Right lung (tissue), 2 donors: ENCODE measurements at regions not wholly inside any gene's neighbourhood (a gene's known extent, or its start where the extent isn't known, plus 50 kb on each side); places are given as distances from the start of the nearest gene placed in this dataset.
"Not testable (repeated sequence)": the region's sequence is repeated elsewhere in the genome, so short reads cannot be mapped to it uniquely, and the experiment has no call there.

Experiments used
- DNase-seq, 2 donors: peaks; one replicate each; pipeline ENCODE4 v3.0.0-alpha.2; 2013

DNA sequence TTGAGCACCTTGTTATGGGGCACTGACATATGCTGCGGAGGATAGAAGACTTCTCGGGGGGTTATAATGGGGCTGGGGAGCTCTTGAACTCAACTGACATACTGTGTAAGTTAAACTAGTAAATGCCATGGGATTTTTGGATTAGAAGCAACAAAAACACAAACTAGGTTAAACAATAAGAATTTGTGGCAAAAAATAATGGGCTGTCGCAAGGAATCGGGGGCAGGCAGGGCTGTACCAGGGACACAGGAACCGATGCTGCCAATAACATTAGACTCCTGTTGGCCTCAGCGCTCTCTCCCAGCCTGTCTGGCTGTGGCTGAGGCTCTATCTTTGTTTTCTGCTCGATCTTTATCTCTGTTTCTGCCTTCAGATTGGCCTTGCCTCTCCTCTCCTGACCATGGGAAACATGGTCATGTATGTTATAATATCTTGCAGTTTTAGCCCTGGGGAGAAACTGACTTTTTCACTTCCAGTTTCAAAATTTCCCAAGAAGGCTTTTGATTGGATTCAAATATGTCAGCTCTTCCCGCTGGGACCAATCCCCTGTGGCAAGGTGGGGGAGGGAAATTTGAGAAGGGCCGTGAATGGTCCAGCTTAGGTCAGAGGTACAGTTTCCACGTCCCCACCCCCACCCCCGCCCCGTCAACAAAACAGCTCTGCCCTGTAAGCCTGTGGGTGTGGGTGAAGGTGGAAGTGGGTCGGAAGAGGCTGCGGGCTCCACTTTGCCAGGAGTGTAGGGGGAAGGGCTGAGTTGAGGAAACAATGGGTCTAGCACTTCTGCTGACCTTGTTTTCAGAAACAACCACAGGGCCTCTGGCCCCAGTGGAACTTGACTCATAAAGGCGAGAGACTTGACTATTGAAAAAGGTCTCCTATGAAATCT, 161.1 kb upstream of the TBL1XR1 start:
- DNase-seq, result peak in 1 of 2 donors; percentile 38

DNA sequence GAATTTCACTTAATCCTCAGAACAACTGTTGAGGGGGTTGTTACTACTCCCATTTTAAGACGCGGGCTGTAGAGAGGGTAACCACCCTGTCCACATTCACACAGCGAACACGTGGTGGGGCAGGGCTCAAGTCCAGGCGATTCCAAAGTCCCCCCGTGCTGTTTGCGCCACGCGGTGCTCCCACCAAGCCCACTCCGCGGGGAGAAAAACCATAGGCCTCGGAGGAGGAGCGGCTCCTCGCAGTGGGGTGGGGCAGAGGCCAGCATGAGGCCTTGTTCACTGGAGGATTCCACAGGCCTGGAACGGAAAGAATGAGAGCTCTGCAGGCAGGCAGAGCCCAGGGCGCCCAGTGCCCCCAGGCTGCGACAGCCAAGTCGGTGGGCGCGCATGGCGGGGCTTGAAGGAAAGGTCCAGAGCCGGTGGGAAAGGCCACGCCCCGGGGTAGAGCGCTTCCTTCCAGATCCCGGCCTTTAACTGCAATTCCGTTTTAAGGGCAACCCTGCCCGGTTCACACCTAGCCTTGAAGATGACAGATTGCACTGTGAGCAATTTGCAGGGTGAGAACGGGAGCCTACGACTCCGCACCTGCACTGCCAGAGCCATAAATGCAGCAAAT, 161.8 kb upstream of the TBL1XR1 start:
- DNase-seq, result peak in 1 of 2 donors; percentile 28

DNA sequence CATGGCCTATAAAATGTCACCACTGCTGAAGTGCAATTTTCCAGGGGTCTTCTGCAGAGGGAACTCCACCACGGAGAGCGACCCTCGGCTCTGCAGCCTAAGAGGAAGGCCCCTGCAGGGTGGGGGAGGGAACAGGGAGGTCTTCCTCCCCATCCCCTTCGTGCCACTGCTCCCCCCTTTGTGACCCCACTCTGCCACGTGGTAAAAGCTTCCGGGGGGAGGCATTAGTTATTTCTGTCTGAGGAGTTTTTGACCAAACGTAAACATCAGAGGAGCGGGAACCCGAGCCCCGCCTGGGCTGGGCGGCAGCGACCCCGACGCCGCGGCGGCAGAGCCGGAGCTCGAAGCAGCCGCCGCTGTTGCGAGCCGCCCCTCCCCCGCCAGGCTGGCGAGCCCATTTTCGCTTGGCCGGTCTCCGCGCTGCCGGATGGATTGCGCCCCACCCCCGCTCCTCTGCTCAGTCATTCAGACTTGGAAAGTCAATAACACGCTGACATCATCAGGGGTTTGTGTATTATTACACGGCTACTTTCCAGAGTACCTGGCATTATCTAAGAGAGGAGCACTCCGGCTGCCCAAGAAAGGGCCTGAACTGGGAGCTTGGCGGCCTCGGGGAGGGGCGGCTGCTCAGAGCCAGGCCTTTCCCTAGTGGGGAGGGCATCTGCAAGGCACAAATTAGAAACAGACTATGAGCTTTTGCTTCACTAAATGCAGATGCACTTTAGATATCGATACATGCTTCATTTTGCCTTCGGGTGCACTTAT, 162.5 kb upstream of the TBL1XR1 start:
- DNase-seq, result peak; percentile 97

DNA sequence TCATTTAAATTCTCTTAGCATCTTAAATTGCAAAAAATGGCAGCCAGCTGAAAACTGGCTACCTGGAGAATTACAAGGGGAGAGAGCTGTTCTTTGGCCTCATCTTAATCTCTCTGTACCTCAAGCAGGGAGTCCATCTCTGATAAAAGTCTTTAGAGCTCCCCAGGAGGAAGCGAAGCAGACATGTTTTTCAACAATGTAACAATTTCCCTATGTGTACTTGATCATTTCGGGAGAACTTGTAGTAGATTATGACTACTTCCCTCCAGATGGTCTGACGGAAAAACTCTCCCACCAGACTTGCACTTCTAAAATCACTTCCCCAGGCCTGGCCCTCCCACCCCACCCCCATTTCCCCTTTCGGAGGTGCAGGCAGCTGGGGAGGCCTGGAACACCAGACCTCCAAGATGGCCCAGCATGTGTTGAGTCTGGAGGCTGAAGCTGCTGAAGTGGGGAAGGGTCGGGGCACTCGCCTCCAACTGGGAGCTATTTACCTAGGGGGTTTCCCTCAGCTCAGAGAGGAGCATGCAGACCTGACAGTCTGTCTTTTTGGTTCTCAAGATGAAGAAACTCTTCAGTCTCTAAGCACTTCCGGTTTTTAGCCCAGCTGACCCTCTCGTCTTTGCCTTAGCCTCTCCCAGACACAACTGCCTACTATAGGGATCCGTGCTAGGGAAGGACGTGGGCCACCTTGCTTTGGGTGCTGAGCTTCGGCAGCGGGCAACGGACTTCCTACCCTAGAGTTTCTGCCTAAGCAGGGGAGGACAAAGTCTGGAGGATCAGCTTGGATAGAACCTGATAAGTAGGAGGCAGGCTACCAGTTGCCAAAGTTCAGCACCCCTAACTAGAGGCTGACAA, 164.0 kb upstream of the TBL1XR1 start:
- no peak for DNase-seq

DNA sequence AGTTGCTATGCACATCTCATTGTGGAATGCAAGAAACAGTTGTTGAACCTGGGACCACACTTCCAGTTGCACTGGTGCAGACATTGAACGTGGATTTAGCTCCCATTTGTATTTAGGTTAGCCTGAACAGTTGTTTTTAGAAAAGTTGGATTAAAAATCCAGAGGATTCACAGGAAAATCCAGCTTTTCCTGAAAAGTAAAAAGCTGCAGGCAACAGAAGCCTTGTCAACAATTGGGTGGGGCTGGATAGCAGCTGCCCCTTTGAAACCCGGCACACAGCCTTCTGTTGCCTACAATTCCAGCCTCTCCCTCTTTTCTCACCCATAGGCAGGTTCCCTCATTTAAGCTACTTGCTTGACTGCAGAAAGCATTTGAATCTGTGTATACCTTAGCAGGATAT, 165.3 kb upstream of the TBL1XR1 start:
- DNase-seq, result no peak

DNA sequence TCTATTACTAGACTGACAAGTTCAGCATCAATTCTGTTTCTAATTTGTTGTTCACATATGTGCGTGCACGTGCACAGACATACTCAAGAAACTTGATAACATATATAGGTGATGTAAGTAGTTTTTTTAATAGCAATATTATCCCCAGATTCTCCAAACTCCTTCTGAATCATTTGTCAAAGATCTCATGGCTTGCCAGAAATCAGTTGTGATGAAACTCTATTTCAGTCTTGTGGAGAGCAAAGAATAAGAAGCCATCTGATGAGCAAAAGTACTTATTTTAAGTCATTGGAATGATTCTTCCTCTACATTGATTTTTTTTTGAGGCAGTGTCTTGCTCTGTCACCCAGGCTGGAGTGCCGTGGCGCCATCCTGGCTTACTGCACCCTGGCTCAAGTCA, 167.0 kb upstream of the TBL1XR1 start:
- DNase-seq, result no peak

DNA sequence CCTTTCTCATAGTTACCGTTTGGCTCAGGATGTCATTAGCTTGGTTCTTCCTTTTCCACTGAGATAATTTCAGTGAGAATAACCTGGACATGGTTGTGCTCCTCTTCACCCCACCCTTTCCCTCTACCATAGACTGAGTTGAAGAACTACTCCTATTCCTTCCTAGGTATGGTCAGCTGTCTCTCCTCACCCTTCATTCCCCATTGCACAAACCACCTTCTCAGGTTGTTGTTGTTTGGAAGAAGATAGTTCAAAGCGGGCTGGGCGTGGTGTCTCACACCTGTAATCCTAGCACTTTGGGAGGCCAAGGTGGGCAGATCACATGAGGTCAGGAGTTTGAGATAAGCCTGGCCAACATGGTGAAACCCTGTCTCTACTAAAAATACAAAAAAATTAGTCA, 168.0 kb upstream of the TBL1XR1 start:
- not testable (repeated sequence) for DNase-seq

DNA sequence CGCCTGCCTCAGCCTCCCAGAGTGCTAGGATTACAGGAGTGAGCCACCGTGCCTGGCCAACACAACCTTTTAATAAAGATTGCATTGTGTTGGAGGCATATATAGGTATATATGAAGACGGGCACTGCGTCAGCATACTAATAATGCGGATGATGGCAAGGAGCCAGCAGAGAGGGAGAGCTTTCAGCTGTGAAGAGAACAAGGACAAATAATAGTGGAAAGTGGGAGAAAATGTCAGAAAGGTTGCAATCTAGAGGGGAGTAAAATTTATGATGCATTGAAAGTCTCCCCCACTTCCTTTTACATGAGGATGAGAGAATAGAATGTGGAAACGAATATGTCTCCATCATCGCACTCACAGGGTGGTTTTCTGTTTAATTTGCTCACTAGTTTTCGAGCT, 170.5 kb upstream of the TBL1XR1 start:
- DNase-seq, result no peak

DNA sequence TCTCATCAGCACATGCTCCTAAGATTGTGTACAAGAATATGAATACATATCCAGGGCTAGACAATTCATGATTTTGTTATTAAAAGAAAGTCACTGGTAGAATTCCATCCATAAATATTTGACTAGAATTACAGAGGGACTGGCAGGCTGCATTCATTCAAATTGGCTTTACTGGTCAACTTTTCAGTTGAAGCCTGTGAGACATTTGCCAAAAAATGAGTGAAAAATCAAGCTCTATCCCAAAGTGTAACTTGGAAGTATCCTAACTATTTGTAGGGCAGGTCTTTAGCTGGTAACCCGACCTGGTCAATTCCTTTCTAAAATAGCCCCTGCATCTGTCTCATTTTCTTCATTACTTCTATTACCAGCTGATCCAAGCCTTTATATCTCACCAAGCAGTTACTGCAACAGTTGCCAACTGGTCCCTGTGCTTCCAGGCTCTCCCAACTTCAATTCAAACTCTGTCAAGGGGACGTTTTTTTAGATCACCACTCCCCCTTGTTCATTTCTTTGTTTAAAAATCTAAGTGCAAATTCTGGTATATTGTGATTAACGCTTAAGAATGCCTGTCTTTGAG, 173.1 kb upstream of the TBL1XR1 start:
- DNase-seq, result no peak

DNA sequence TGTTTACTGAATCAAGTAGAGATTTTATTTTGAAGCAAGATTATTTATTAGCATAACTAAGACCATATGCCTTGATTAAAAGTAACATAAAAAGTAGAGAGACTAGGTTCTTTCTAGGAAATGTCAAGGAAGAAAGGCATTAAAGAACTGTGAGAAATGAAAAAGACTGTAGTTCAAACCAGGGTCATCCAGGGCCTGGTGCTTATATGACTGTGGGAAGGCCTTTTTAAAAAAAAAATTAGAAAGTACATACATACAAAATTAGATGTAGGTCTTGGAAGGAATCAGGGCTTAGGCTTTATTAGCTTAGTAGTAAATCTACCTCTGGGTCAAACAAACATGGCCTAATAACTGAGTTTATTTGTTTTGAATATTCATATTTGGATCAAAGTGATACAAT, 173.9 kb upstream of the TBL1XR1 start:
- no peak for DNase-seq

DNA sequence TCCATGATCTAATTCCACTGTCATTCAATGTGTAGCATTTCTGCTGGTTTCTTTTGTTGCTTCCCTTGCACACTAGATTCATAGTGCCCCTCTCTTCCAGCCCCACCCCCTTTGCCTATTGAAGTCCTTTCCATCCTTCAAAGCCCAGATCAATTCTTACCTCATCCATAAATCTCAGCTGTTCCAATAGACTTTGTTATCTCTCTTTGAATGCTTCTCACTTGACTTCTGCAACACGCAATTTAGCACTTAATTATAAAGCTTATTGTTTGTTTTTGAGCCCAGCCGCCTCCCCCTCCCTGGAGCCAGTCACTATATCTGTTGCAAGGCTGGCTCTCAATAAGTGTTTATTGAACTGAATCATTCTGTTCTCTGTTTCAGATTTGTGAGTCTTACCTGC, 174.6 kb upstream of the TBL1XR1 start:
- peak in 1 of 2 donors; percentile 70 for DNase-seq

DNA sequence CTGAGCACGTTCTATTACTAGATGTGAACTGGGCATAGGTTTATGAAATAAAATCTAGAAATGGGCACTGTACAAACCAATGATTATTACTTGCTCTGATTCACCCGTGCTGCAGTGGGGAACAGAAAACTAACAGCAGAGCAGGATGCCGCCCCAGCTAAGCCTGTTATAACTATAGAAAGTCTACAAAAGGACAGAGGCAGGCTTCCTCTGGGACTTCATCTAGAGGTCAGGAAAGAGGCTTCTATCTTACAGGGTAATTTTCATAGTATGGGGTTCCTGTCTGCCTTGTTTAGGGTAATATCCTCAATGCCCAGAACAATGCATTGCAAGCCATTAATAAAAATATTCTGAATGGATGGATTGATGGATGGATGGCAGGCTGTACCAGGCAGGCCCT, 177.0 kb upstream of the TBL1XR1 start:
- DNase-seq, result no peak

DNA sequence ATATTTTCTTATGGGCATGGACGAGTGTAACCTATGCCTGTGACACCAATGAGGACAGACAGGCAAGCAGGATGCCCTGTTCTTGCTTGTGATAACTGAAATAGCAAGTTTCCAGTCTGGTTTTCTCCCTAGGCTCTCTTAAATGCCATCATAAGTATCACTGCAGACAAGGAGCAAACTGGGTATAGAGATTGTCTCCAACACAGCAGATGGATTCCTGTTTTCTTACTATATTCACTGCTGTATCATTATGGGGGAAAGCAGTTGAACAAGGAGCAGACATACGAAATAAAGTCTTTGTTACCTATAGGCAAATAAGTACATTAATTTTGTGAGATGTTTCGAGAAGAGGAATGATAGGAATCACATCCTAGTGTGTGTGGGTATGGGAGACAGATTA, 178.0 kb upstream of the TBL1XR1 start:
- no peak for DNase-seq

DNA sequence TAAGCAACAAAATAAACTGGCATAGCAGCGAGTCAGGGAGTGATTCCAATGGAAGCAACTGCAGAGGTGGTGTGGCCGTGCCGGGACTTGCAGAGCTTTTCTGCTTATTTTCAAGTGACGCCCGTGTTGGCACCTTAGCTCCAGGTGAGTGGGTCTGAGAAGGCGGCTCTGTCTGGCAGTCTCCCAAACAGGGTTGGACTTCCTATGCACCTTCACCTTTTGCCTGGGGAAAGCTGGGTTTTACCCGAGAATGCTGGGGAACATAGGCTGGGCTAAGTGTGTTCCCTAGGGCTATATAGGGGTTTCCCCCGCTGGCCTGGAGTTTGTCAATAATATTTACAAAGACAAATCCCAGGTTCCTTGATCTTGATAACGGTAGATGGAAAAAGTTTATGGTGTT, 179.9 kb upstream of the TBL1XR1 start:
- no peak for DNase-seq

DNA sequence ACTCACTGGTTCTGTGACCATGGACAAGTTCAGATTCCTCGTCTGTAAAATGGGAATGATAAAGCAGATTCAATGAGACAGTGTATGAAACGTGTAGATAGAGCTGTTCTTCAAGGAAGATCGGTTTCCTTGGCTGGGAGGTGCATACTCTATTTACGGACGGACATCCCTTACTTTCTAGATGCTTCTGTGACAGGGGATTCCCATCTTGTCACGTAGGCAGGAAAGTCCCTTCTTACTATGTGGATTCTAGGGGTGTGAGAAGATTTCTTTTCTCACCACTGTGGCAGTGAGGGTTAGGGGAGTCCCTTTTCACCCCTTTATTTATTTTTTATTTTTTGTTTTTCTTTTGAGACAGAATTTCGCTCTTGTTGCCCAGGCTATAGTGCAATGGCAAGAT, 180.9 kb upstream of the TBL1XR1 start:
- no peak for DNase-seq

DNA sequence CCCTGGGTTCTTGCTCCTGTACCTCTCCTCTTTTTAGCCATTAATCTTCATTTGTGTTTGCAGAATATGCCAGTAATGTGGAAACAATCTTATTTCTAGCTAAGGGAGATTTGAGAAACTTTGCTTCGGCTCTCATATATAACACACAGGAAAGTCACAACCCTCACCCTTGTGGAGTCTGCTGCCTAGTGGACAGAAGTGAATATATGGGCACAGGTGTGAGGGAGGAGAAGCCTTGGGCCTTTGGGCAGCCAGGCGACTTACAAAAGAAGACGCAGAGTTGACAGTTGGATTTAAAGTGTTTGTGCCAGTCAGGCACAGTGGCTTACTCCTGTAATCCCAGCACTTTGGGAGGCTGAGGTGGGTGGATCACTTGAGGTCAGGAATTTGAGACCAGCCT, 181.8 kb upstream of the TBL1XR1 start:
- no peak for DNase-seq

DNA sequence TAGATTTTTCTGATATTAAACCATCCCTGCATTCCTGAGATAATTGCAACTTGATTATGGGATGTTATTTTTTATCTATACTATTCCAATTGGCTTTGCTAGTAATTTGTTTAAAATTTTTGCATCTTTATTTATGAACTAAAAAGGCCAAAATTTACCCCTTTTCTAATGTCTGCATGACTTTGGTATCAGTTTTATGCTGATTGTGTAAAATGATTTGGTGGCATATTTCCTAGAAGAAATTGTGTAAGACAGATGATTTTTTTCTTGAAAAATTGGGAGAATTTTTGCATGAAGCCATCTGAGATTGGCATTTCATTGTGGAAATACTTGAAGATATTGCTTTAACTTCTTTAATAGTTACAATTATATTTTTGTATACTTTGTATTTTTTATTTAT, 183.8 kb upstream of the TBL1XR1 start:
- no peak for DNase-seq

DNA sequence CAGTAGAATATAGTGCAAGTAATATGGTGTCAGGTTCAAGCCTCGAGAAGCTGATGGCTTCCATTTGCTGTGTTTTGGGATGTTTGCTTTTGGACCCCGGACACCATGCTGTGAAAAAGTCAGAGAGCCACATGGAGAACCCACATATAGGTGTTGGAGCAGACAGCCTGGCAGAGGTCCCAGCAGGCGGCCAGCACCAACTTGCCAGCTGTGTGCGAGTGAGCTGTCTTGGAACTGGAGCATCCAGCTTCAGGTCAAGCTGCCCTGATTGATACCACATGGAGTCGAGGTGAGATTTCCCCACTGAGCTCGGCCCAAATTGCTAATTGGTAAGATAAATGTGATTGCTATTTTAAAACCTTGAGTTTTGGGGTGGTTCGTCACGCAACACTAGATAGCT, 185.7 kb upstream of the TBL1XR1 start:
- no peak for DNase-seq

DNA sequence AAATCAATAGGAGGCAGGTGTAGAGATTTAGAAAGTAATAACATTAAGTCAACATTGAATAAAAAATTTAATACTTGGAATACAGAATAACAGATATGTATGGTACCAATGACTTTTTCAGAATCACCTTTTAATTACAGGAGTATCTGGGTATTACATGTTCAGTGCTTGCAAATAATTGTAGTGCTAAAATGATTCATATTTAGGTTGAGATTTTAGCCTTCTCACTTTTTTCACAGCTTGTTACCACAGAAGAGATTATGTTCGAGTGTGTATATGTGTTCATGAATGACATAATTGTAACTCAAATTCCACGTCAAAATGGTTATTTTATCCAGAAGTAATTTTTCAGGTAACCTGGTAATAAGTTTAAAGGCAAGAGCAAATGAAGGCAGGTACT, 187.9 kb upstream of the TBL1XR1 start:
- DNase-seq, result no peak

DNA sequence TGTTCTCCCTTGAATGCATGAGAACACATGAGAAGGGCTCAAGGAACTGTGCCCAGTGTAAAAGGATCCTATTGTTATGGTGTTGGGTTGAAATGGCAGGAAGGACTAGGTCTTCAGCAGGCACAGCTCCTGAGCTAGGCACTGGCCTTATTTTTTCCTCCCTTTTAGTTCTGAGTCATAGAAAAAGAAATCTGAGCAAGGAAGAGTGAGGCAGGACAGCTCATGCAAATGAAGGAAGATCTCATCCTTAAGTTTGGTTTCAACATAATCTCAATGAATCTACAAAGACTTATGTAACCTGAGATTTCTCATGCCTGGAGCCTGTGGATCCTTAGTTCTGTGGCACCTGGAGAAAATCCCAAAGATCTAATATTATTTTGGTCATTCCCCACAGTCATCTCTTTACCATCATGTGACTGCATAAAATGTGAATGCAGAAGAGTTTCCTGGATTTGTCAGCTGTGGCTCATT, 188.6 kb upstream of the TBL1XR1 start:
- no peak for DNase-seq

DNA sequence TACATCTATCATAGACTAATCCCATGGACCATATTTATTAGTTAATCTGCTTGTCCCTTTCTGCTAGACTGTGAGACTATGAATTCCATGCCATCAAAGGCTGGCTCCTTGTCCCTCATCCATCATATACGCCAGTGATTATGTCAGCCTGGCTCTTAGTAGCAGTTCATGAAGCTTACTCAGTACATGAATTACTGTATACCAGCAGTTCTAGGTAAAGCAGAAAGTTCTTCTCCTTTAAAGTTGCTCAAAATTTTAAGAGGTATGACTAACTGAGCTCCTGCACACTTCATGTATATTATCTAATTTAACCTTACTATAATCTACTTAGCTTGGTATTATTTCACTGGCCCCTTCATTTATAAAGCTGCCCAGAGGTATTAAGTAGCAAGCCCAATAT, 190.9 kb upstream of the TBL1XR1 start:
- no peak for DNase-seq
